Smooth muscle cell (in vitro differentiated cells): ENCODE measurements at regions not wholly inside any gene's neighbourhood (a gene's known extent, or its start where the extent isn't known, plus 50 kb on each side); places are given as distances from the start of the nearest gene placed in this dataset.

Experiments used
- DNase-seq: peaks from one replicate; lab custom pipeline; 2025; ENCODE audit not compliant: unreplicated experiment; lab: John Stamatoyannopoulos, UW
- H2AFZ ChIP-seq: fragments of 200-600 bp; sonication (generic); 2 replicates; pipeline ENCODE4 v1.6.0; 2016; ENCODE audit warnings: antibody characterized with exemption, low read depth, mild to moderate bottlenecking
- H3F3A ChIP-seq: fragments of 200-600 bp; sonication (generic); 2 replicates; pipeline ENCODE4 v1.6.0; 2017; ENCODE audit warnings: antibody characterized with exemption, low read depth
- H3K27ac ChIP-seq: fragments of 200-600 bp; sonication (generic); 2 replicates; pipeline ENCODE4 v1.5.1; 2016; ENCODE audit warnings: low read depth, mild to moderate bottlenecking
- H3K27me3 ChIP-seq: fragments of 200-600 bp; sonication (generic); 2 replicates; pipeline ENCODE4 v1.6.1; 2016; ENCODE audit warnings: low read depth, mild to moderate bottlenecking
- H3K36me3 ChIP-seq: fragments of 200-600 bp; sonication (generic); 2 replicates; pipeline ENCODE4 v1.5.1; 2016; ENCODE audit warnings: low read depth
- H3K4me1 ChIP-seq: fragments of 200-600 bp; sonication (generic); 2 replicates; pipeline ENCODE4 v1.5.1; 2016; ENCODE audit warnings: low read depth
- H3K4me2 ChIP-seq: fragments of 200-600 bp; sonication (generic); 2 replicates; pipeline ENCODE4 v1.6.0; 2016; ENCODE audit warnings: mild to moderate bottlenecking
- H3K4me3 ChIP-seq: fragments of 200-600 bp; sonication (generic); 2 replicates; pipeline ENCODE4 v1.5.1; 2016; ENCODE audit warnings: mild to moderate bottlenecking
- H3K79me2 ChIP-seq: fragments of 200-600 bp; sonication (generic); 2 replicates; pipeline ENCODE4 v1.6.0; 2016; ENCODE audit warnings: low read depth, mild to moderate bottlenecking
- H3K9ac ChIP-seq: fragments of 200-600 bp; sonication (generic); 2 replicates; pipeline ENCODE4 v1.6.0; 2016; ENCODE audit warnings: low read depth
- H3K9me3 ChIP-seq: fragments of 200-600 bp; sonication (generic); replicated peaks from 2 replicates; pipeline ENCODE4 v1.5.1; 2016; ENCODE audit warnings: low read depth
- H4K20me1 ChIP-seq: fragments of 200-600 bp; sonication (generic); 2 replicates; pipeline ENCODE4 v1.6.0; 2016; ENCODE audit warnings: low read depth
- CTCF ChIP-seq: fragments of 200-600 bp; sonication (generic); IDR thresholded peaks from 2 replicates; pipeline ENCODE4 v1.5.1; 2017; ENCODE audit warnings: borderline replicate concordance, mild to moderate bottlenecking, antibody characterized with exemption; ENCODE audit not compliant: insufficient read depth, poor library complexity, severe bottlenecking
- WGBS: methylation state at CpG from one replicate; pipeline ENCODE4 v1.1.7; 2016; ENCODE audit warnings: low lambda C conversion rate; 5-methylcytosine and 5-hydroxymethylcytosine counted together

- Histone ChIP-seq H4K20me1 (no peaks in the 10 kb centered on the region), H2AFZ (no peak overlapping the region), H3K9me3 (peaks cover 85% of the 10 kb centered on the region), H3K4me3 (no peak overlapping the region), H3K27me3 (no peaks in the 10 kb centered on the region), H3K4me2 (no peak overlapping the region), H3K9ac (no peak overlapping the region), H3F3A (no peaks in the 10 kb centered on the region), H3K36me3 (peaks cover 35% of the 10 kb centered on the region), H3K79me2 (no peaks in the 10 kb centered on the region), H3K4me1 (no peaks in the 10 kb centered on the region), H3K27ac (no peak overlapping the region)
- TF ChIP-seq CTCF, result no peak
- 90% methylated on average over 20 of the region's 20 CpGs for WGBS
- no peak for DNase-seq
Observed at GRCh38 chr15:25059698-25060471, 105.1 kb downstream of the SNRPN start.

GRCh38 chr15:25060472-25060803, 105.7 kb downstream of the SNRPN start:
- H3K4me1 ChIP-seq, result no peaks in the 10 kb centered on the region
- no peak for TF ChIP-seq CTCF

GRCh38 chr15:25060996-25061620, 106.3 kb downstream of the SNRPN start:
- no peaks in the 10 kb centered on the region for H3K4me1 ChIP-seq
- no peaks in the 10 kb centered on the region for H3K79me2 ChIP-seq
- no peak overlapping the region for H3K4me3 ChIP-seq
- H3K4me2 ChIP-seq, result no peak overlapping the region
- TF ChIP-seq CTCF, result no peak
- H2AFZ ChIP-seq, result no peak overlapping the region
- no peaks in the 10 kb centered on the region for H4K20me1 ChIP-seq
- no peak overlapping the region for H3K9ac ChIP-seq
- H3F3A ChIP-seq, result no peaks in the 10 kb centered on the region
- 86% methylated on average over 10 of the region's 10 CpGs for WGBS
- peaks cover 74% of the 10 kb centered on the region for H3K9me3 ChIP-seq
- no peak for DNase-seq
- H3K36me3 ChIP-seq, result peaks cover 37% of the 10 kb centered on the region
- H3K27me3 ChIP-seq, result no peaks in the 10 kb centered on the region
- no peak overlapping the region for H3K27ac ChIP-seq

More at GRCh38 chr15:25060472-25060803, 105.7 kb downstream of the SNRPN start:
- Histone ChIP-seq H3K9me3 (peaks cover 80% of the 10 kb centered on the region), H3K4me2 (no peak overlapping the region), H3K27me3 (no peaks in the 10 kb centered on the region), H3K27ac (no peak overlapping the region), H3K79me2 (no peaks in the 10 kb centered on the region), H2AFZ (no peak overlapping the region), H3K9ac (no peak overlapping the region), H3K4me3 (no peak overlapping the region), H4K20me1 (no peaks in the 10 kb centered on the region), H3K36me3 (peaks cover 38% of the 10 kb centered on the region), H3F3A (no peaks in the 10 kb centered on the region)
- DNase-seq, result no peak
- WGBS, result 88% methylated on average over 8 of the region's 8 CpGs
